HG02840 (cell line): ENCODE measurements at regions not wholly inside any gene's neighbourhood (a gene's known extent, or its start where the extent isn't known, plus 50 kb on each side); places are given as distances from the start of the nearest gene placed in this dataset.

Source experiments
- ATAC-seq: cut with Tn5 transposase; IDR thresholded peaks from one replicate; pipeline ENCODE4 v1.9.1; 2021; ENCODE audit warnings: mild to moderate bottlenecking, moderate library complexity, moderate number of reproducible peaks; ENCODE audit not compliant: unreplicated experiment, low FRiP score

- no peak for ATAC-seq
These were observed 1396.2 kb upstream of the PIK3C3 start for GRCh38 chr18:40558706-40559392.

DNA sequence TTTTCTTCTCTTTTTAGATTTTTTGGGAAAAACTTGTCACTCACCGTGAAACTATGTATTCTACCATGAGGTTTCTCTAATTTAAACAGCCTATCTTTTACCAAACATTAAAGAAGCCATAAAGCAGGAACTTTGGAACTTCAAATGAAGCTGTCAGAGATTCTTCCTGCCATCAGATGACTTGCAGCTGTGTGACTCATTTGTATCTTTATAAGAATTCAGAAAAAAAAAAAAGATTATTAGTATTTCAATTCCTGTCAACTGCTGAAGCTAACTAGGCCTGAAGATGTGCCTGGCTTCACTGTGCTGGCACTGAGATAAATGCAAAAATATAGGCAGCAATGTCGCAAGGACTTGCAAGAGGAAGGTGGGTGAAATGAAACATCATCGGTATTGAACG, 1399.1 kb upstream of the PIK3C3 start:
- ATAC-seq, result no peak

GRCh38 chr18:40553029-40553428, 1402.0 kb upstream of the PIK3C3 start:
- no peak for ATAC-seq

DNA sequence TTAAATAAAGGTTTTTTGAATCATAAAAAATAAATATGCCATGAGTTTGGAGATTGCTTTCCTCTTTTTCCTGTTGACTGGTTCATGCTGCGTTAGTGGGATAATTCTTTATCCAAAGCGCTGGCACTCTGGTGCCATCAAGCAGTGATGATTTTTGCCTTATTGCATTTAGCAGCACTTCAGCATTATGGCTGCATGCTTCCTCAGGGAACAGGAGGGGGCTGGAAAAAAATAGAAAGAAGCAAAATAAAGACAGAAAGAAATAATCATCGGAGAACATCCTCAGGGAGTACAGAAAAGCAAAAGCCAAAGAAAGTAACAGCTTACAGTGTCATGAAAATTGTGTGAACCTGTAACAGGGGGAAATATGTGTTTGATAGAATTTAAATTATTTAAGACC, 1408.2 kb upstream of the PIK3C3 start:
- no peak for ATAC-seq

DNA sequence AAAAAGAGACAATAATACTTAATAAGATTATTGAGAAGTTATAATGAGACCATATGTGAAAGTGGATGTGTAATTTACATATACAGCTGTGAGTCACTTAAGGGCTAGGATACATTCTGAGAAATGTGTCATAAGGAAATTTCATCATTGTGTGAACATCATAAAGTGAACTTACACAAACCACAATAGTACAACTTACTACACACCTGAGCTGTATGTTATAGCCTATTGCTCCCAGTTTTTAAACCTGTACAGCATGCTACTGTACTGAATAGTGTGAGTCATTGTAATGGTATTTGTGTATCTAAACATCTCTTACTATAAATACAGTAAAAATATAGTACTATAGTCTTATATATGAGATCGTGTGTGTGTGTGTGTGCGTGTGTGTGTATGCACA, 1420.3 kb upstream of the PIK3C3 start:
- ATAC-seq, result no peak

GRCh38 chr18:40532046-40532445, 1423.0 kb upstream of the PIK3C3 start:
- ATAC-seq, result no peak

DNA sequence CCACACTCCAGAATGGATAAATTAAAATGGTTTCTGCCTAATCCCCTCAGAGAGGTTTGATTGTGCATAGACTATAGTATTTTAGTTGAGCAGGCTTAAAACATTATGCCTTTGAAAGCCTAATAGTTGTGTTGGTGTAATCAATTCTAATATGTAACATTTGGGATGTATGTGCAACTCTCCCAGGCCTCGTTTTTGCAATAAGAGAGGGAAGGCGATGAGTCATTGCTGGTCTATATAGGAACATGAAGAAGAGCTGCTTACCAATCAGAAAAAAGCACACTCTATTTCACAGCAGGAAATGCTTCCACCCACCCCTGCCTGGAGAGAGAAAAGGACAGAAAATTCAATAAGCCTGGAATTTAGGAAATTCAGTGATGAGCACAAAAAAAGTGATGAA, 1424.0 kb upstream of the PIK3C3 start:
- no peak for ATAC-seq

DNA sequence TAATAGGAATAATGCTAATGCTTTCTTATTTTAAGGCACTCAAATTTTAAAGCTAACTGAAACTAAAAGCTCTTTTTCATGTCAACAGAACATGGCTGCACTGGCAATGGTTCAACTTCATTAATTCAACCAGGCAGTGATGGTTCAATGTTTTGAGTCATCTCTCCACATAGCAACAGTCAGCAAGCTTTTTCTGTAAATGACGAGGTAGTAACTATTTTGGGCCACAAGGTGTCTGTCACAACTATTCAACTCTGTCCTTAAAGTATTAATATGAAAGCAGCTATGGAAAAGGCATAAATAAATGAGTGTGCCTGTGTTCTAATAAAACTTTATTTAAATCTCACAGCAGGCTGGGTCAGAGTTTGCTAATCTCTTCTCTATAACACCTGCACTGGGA, 1425.6 kb upstream of the PIK3C3 start:
- no peak for ATAC-seq

- ATAC-seq, result no peak
These were observed 1430.2 kb upstream of the PIK3C3 start for GRCh38 chr18:40524881-40525280.

DNA sequence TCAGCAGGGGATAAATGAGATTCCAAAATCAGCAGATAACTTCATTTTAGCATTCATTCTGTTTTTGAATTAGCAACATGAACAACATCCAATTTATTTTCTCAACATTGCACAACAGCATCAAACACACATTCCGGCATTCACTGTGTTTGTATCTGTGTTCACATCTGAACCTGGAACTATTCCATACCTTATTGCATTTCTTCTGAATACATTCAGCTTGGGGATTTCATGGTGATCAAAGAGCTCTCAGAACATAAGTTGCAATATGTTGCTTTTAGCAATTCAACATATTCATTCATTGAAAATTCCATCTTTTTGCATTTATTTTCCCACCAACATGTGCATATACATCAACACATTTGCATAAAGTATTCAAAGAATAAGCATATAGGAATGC, 1431.7 kb upstream of the PIK3C3 start:
- ATAC-seq, result no peak

- no peak for ATAC-seq
These were observed 1454.0 kb upstream of the PIK3C3 start for GRCh38 chr18:40501026-40501425.

DNA sequence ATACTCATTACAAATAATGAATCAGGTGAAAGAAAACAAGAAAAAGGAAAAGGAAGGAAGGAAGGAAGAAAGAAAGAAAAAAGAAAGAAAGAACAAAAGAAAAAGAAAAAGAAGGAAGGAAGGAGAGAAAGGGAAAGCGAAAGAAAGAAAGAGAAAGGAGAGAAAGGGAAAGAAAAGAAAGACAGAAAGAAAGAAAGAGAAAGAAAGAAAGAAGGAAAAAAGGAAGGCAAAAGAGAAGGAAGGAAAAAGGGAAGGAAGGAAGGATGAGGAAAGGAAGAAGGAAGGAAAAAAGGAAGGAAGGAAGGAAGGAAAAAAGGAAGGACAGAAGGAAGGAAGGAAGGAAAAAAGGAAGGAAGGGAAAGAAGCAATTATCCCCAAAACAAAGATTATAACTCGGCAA, 1460.4 kb upstream of the PIK3C3 start:
- ATAC-seq, result no peak

GRCh38 chr18:40493316-40493715, 1461.7 kb upstream of the PIK3C3 start:
- ATAC-seq, result no peak

GRCh38 chr18:40489301-40489700, 1465.7 kb upstream of the PIK3C3 start:
- ATAC-seq, result no peak

DNA sequence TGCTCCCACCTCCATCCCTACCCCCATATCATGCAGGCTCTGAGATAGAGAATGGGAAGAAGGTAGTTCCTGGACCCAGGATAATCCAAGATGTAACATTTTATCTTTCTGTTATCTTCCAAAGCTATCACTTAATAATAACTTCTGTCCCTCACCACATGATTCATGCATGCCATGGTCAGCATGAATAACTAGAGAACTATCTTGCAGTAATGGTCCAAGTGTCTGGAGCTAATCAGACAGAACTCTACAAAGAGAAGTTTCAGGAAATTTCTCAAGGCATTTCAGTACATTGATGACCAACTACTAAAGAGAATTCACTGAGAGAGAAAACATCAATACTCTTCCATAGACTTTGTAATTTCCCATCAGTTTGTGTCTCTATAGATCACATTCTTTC, 1469.7 kb upstream of the PIK3C3 start:
- no peak for ATAC-seq

DNA sequence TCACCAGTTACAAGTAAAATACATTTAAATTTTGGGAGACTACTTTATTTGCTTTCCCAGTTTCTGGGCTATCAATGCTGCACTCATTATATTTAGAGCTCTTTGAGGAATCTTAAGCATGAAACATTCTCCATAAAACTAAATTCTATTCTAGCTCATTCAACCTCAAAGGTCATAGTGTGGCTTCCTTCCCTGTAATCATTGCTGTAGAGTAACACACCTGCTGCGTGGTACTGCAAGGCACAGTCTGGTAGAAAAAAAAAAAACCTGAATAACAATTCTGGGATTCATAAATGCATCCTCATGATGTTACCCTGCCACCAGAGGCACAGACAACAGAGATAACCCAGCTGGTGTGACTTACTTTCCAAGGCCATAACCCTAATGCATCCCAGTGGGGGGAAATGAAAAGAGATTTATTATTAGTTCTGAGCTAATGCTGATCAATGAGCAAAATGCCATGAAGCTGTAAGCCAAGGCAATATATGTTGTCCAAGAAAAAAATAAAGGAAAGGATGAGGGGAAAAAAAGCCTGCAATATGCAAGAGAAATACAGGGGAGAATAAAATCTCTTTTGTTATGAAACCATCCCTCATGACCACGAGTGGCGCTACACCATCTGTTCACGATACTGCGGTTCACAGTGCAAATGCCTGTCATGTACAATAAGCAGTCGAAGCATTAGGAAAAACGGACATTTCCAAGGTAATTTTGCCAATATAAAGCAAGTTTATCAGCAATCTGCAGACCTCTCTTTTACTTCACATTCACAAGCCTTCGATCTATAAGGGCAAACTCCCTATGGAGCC, 1481.6 kb upstream of the PIK3C3 start:
- ATAC-seq, result no peak

DNA sequence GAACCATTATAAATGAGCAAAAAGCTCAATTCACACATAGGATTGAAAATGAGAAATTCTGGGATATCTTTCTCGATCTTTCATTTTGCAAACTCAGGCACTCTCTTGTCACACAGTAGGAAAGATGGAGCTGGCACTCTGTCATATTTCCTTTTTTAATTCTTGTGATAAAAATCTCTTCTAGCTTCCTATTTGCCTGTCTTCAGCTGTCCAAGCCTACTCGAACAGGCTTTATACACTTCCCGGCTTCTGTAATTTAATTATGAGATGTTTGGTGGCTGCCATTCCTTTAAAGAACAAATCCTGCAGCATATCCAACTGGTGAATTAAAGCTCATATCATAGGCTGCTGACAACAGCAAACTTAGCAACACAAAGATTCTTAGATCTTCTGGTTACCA, 1484.3 kb upstream of the PIK3C3 start:
- ATAC-seq, result no peak

DNA sequence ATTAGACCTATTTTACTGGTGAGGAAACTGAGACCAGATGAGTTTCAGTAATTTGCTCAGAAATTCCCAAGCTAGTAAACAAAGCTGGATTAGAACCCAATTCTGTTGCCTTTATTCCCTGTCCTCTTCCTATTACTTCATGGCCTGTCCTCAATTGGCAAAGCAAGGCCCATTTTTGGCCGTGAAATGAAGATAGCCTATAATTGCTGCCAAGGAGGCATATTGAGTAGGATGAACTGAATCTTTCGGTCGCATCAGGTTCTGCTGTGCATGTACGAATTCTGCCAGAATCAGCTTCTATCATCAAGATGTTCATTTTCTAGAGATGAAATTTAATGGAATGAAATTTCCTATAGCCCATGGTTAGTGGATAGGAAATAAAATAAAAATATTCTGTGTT, 1485.2 kb upstream of the PIK3C3 start:
- ATAC-seq, result no peak

DNA sequence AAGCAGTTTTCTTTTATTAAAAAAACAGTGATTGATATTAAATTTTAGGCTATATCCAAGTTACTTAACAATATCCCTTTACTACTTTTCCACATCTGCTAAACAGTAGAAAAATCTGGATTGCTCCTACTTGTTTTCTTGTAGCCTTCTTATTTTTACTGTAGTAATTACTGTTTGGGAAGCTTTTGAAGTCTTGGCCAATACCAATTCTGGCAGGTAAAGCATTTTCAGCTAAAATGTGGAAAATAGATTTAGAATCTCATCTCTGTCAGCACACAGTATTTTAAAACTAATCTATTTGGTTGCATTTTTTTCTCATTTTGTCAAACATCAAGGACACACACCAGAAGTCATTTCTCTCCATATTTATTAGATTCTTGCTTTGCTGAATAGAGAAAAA, 1485.7 kb upstream of the PIK3C3 start:
- no peak for ATAC-seq

DNA sequence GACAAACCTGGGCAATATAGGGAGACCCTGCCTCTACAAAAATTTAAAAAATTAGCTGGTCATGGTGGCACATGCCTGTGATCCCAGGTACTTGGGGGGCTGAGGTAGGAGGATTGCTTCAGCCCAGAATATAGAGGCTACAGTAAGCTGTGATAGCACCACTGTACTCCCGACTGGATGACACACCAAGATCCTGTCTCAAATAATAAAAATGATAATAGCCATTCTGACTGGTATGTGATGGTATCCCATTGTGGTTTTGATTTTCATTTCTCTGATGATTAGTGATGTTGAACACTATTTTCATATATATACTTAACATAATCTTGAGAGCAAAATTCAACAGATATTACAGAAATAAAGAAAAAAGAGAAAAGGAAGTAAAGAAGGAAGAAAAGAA, 1491.0 kb upstream of the PIK3C3 start:
- no peak for ATAC-seq

DNA sequence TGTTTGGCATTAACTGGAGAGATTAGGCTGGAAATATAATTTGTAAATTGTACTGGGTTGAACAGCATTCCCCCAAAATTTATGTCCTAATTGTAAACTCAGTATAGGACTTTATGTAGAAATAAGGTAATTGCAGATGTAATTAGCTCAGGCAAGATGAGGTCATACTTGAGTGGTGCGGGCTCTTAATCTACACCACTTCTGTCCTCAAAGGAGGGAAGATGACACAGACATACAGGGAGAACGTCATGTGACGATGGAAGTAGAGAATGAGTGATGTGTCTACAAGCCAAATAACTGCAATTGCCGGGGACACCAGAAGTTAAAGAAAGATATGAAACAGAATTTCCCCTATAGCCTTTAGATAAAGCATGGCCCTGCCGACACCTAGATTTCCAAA, 1501.1 kb upstream of the PIK3C3 start:
- ATAC-seq, result no peak

DNA sequence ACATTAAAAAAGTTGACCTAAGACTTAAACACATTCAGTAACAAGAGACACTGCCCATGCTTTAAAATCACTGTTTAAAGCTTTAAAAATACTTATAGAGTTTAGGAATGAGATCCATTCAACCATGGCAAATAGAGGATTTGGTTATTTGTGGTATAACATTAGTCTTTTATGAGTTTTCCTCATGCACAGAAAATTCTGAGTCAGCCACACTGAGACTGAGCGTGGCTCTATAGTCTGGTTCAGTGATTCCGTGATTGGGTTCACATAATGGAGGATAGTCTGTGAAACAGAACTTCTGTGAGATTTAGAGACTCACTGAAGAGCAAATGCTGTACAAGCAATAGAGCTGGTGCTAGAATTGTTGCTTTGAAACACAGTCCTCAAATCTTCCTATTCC, 1502.4 kb upstream of the PIK3C3 start:
- no peak for ATAC-seq
